HG03196 (cell line): ENCODE measurements at regions not wholly inside any gene's neighbourhood (a gene's known extent, or its start where the extent isn't known, plus 50 kb on each side); places are given as distances from the start of the nearest gene placed in this dataset.

Experiments used
- ATAC-seq: cut with Tn5 transposase; IDR thresholded peaks from one replicate; pipeline ENCODE4 v1.9.1; 2021; ENCODE audit not compliant: unreplicated experiment

- no peak for ATAC-seq
Observed at GRCh38 chr2:221844212-221845020, 272.3 kb upstream of the EPHA4 start.

GRCh38 chr2:221836095-221836494, 264.0 kb upstream of the EPHA4 start:
- no peak for ATAC-seq

GRCh38 chr2:221833966-221834365, 261.9 kb upstream of the EPHA4 start:
- no peak for ATAC-seq

- ATAC-seq, result no peak
Observed at GRCh38 chr2:221831051-221831450, 258.9 kb upstream of the EPHA4 start.

- ATAC-seq, result no peak
Observed at GRCh38 chr2:221822416-221822815, 250.3 kb upstream of the EPHA4 start.

- no peak for ATAC-seq
Observed at GRCh38 chr2:221818616-221819320, 246.7 kb upstream of the EPHA4 start.

- ATAC-seq, result no peak
Observed at GRCh38 chr2:221817878-221818277, 245.8 kb upstream of the EPHA4 start.

- ATAC-seq, result no peak
Observed at GRCh38 chr2:221817052-221817451, 244.9 kb upstream of the EPHA4 start.

GRCh38 chr2:221816566-221816965, 244.5 kb upstream of the EPHA4 start:
- no peak for ATAC-seq

- no peak for ATAC-seq
Observed at GRCh38 chr2:221810650-221811049, 238.5 kb upstream of the EPHA4 start.

- no peak for ATAC-seq
Observed at GRCh38 chr2:221810245-221810644, 238.1 kb upstream of the EPHA4 start.

- ATAC-seq, result no peak
Observed at GRCh38 chr2:221808488-221808887, 236.4 kb upstream of the EPHA4 start.

- ATAC-seq, result no peak
Observed at GRCh38 chr2:221807706-221808105, 235.6 kb upstream of the EPHA4 start.

GRCh38 chr2:221802089-221802488, 230.0 kb upstream of the EPHA4 start:
- ATAC-seq, result no peak

GRCh38 chr2:221792971-221793521, 220.9 kb upstream of the EPHA4 start:
- no peak for ATAC-seq

GRCh38 chr2:221791844-221792243, 219.7 kb upstream of the EPHA4 start:
- no peak for ATAC-seq

GRCh38 chr2:221787561-221787960, 215.5 kb upstream of the EPHA4 start:
- no peak for ATAC-seq

- ATAC-seq, result no peak
Observed at GRCh38 chr2:221786297-221786926, 214.3 kb upstream of the EPHA4 start.

GRCh38 chr2:221780281-221780688, 208.2 kb upstream of the EPHA4 start:
- no peak for ATAC-seq

- no peak for ATAC-seq
Observed at GRCh38 chr2:221779614-221780067, 207.5 kb upstream of the EPHA4 start.

- no peak for ATAC-seq
Observed at GRCh38 chr2:221778025-221778424, 205.9 kb upstream of the EPHA4 start.

- no peak for ATAC-seq
Observed at GRCh38 chr2:221777119-221777518, 205.0 kb upstream of the EPHA4 start.
